DMS114 treated with DMSO at 0.1 percent for 48 hours (cell line): ENCODE measurements at regions not wholly inside any gene's neighbourhood (a gene's known extent, or its start where the extent isn't known, plus 50 kb on each side); places are given as distances from the start of the nearest gene placed in this dataset.
"Not testable (repeated sequence)": the region's sequence is repeated elsewhere in the genome, so short reads cannot be mapped to it uniquely, and the experiment has no call there.

Experiments
- DNase-seq: peaks from one replicate; lab custom pipeline; 2025; ENCODE audit not compliant: unreplicated experiment; lab: John Stamatoyannopoulos, UW

DNA sequence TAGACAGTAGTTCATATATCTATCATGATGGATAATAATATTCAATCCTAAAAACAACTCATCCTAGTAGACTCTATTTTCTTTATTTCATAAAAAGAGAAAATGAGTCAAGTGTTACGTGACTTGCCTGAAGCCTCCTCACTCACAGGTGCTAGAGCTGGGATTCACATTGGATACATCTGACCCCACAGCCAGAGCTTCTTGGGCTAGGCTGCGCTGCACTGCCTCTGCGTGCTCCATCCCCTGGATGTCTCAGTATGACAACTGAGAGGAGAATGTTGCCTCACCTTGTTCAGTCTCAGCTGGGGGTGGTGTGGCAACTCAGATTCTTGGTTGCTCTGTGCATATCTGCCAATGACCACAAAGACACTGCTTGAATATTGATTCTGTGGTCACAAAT, 286.6 kb downstream of the LIG4 start:
- no peak for DNase-seq

DNA sequence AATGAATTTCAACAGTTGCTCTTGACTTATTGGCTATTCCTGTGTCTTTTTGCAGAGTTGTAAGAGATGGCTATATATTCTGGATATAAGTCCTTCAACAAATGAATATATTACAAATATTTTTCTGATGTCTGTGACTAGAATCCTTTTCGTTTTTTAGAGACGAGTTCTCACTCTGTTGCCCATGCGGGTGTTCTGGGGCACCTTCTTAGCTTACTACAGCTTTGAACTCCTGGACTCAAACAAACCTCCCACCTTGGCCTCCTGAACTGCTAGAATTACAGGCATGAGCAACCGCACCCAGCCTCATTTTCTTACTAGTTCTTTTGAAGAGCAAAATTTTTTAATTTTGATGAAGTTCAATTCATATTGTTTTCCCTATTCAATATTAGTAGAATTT, 287.8 kb downstream of the LIG4 start:
- no peak for DNase-seq

DNA sequence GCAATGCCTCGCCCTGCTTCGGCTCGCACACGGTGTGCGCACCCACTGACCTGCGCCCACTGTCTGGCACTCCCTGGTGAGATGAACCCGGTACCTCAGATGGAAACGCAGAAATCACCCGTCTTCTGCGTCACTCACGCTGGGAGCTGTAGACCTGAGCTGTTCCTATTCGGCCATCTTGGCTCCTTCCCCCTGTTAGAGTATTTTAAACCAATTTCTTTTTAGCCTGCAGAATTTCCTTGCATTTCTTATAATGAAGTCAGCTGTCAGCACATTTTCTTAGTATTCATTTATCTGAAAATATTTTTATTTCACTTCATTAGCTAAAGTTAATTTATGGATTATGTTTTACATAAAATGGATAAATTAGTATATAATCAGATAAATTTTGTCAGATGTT, 288.8 kb downstream of the LIG4 start:
- not testable (repeated sequence) for DNase-seq

DNA sequence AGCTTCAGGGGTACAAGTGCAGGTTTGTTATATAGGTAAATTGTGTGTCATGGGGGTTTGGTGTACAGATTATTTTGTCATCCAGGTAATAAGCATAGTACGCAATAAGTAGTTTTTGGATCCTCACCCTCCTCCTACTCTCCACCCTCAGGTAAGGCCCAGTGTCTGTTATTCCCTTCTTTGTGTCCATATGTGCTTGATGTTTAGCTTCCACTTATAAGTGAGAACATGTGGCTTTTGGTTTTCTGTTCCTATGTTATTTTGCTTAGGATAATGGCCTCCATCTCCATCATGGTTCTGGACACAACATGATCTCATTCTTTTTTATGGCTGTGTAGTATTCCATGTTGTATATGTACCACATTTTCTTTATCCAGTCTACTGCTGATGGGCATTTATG, 298.4 kb downstream of the LIG4 start:
- DNase-seq: not testable (repeated sequence)

DNA sequence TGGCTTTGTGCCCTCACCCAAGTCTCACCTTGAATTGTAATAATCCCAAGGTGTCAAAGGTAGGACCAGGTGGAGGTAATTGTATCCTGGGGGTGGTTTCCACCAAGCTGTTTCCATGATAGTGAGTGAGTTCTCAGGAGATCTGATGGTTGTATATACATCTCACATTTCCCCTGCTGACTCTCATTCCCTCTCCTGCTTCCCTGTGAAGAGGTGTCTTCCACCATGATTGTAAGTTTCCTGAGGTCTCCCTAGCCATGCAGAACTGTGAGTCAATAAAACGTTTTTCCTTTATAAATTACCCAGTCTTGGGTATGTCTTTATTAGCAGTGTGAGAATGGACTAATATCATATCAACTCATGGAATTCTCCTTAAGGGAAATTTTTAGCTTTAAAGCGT, 302.6 kb downstream of the LIG4 start:
- no peak for DNase-seq

DNA sequence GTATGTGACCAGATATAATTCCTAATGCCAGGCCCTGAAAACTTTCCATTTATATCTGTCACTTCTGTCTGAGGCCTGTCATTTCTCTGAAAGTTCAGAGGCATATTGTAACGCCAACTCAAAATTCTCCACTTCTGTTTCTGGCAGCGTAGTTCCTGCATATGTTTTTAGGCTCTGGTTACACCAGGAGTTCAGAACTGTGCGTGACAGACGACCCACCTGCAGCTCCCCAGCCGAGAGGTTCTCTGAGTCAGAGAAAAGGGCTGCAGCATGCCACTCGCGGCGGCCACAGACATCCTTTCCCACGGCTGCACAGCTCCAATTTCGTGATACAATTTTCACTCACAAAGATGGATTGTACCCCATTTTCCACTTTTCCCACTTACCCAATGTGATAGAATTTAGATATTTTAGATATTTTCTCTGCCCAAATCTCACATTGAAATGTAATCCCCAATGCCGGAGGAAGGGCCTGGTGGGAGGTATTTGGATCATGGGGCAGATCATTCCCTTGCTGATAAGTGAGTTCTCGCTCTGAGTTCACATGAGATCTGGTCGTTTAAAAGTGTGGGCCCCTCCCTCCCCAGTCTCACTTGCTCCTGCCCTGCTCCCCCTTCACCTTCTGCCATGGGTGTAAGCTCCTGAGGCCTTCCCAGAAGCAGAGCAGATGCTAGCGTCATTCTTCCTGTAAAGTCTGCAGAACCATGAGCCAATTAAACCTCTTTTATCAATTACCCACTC, 308.1 kb downstream of the LIG4 start:
- no peak for DNase-seq

DNA sequence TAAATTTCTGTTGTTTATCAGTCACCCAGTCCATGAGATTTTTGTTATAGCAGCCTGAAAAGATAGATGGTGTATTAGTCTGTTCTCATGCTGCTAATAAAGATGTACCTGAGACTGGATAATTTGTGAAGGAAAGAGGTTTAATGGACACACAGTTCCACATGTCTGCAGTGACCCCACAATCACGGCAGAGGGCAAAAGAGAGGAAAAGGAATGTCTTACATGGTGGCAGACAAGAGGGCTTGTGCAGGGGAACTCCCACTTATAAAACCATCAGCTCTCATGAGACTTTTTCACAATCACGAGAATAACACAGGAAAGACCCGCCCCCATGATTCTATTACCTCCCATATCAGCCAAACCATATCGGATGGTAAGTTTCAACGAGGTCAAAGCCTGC, 309.2 kb downstream of the LIG4 start:
- DNase-seq: no peak

DNA sequence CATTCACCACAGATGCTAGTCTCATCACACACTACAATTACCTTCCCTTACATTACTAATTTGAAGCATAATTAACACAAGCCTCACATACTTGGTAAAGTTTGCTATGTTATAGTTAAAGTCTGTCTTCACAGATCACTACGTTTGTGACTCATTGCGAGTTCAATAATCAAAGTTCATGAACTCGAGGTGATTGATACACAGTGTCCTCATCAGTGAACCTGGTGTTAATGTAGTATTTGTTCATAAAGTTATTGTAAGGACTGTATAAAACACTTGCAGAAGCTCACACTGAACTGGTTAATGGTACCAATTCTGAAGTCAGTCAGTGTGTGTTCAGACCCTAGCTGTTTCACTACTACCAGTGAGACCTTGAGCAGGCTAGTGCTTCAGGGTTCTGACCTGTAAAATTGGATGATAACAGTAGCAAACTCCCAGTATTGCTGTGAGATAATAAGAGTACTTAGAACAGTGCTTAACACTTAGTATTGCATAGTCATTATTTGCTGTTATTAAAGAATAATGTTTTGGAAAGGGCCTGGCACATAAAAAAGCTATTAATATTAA, 313.3 kb downstream of the LIG4 start:
- no peak for DNase-seq

DNA sequence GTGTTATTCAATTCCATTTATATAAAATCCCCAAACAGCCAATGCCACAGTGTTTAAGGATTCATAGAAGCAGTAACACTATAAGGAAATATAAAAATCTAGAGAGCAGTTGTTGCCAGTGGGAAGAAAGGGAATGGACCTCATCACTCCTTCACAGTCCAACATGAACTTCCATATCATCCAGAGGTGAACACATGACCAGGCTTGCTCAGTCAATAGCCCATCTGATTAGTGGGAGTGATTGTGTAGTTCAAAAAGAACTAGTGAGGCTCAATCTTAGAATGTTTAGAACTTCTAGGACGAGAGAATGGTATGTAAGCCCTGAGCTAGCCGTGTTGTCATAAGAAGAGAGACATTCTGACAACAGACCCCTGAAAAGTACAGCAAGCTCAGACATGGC, 314.1 kb downstream of the LIG4 start:
- no peak for DNase-seq

DNA sequence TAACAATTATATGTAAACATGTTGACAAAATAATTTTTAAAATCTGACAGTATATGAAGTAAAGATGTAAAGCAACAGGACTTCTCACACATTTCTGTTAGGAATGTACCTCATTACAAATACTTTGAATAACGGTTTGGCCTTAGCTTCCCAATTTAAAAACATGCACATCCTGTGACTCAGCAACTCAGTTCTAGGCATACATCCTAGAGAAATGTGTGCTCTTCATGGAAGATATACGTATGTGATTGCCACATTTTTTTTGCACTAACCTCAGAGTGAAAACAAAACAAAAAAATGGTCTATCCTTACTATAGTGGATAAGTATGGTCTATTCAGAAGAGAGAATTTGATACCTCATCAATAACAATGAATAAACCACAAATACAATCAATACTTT, 314.6 kb downstream of the LIG4 start:
- no peak for DNase-seq

DNA sequence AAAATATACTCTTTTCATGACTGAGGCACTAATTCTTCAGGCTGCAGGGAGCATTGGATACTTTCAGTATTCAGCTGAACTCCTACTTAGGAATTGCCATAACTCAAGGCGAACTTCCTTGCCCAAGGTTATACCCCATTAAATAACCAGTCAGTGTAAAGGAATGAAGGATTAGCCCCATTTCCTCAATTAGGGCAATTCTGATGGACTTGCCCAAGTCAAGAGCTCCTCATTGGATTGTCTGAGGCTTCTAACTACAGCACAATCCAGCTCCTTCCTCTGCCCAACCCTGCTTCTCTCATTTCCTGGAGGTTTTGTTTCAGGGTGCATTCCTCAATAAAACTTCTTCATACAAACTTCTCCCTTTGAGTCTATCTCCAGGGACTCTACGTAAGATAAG, 329.2 kb downstream of the LIG4 start:
- DNase-seq: no peak

DNA sequence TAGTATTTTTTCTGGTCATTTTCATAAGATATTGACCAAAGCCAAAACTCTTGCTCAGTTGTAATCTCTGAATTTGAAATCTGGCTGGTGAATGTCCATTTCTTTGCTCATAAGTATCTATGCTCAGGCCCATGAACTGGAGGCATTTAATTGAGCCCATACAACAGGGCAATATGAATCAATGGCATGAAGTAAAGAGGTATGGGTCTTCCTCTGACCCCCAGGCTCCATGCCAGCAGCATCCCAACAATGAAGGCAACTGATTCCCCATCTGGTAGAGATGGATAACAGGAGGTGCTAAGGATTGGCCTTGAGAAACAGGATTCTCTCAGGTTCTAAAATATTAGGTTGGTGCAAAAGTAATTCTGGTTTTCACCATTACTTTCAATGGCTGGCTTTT, 330.8 kb downstream of the LIG4 start:
- no peak for DNase-seq

DNA sequence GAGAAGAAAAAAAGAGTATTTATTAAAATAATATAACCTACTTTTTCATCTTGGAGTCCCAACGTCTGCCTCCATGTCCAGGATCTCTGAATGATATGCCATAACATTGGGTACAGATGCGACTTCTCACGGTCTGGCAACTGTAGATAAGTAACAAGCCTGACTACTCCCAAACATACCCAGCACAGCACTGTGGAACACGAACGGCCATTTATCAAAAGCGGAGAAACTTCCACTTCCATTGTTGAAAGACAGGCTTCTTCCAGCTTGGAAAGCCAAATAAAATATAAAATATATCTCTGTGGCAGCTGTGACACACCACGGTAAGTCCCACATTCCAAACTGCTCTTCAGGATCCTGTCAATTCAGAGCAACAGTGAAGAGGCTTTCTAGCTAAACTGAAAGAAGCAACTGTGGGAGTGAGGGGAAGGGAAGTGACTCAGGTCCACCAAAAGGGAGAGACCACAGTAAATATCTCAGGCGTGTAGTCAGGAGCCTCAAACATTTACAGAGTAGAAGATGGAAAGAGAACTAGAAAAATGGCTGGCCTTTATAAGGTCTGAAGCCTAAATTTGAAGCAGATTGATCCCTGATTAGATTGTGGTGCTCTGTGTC, 331.7 kb downstream of the LIG4 start:
- no peak for DNase-seq

DNA sequence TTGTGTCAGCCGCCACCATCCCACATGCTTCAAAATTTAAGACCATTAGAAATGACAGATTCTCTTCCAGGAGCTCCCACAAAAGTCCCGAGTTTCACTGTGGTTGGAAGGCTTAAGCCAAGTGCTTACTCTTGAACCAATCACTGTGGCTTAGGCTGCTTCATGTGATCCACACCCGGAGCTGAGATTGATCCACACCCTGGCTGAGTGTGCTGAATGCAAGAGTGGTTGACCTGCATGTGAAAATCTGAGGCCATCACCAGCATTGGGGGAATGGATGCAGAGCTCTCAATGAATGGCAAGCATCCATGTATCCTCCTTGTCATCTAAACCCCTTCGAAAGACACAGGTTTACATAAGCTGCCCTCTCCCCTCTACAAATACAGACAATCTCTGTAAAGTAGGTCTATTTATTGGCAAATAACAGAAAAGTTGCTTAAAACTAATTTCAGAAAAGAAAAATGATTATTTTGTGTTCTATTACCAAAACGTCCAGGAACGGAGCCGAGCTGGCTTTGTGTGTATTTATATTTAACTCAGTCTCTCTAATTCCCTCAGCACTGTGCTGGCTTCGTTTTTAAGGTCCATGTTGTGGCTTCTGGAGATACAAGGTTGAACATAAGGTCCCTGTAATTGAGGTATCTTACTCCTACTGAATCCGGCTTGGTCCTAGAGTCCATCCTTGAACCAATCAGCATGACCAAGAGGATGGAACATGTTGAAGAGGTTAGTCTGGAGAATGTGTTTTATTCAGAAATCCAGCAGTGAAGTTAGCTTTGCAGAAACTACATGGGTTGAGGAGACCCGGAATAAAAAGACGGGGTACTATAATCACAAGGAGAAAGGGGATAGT, 332.4 kb downstream of the LIG4 start:
- DNase-seq: no peak

DNA sequence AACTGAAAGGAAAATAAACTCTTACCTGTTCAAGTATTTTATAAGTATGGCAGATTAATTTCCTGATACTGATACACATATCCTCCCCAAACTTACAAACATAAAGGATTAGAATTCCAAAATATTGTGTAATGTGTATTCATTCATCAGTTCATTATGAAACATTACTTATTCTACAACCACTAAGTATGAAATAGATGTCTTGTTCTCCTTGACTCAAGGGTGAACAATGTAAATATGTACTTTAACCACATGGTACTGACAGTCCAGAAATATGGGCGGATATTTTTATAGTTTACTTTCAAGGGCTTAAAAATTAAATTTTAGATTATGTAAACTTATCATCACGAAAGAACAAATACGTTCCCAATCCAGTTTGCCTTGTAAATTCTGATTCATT, 334.0 kb downstream of the LIG4 start:
- DNase-seq: no peak

DNA sequence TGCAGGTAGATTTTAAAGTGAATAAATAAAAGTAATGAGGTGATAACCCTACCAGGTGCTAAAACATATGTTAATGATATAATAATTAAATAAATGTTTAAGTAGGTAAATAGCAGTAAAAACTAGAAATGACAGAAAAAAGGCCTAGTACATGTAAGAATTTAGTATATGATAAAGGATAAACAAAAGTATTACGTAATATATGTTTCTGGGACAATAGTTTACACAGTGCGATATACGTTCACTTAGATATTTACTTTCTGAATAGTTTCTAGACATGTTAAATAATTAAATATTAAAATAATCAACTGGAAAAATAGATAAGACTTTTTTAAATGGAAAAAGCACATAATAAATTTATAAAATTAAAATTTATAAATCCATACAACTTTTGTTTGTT, 340.9 kb downstream of the LIG4 start:
- DNase-seq: no peak

DNA sequence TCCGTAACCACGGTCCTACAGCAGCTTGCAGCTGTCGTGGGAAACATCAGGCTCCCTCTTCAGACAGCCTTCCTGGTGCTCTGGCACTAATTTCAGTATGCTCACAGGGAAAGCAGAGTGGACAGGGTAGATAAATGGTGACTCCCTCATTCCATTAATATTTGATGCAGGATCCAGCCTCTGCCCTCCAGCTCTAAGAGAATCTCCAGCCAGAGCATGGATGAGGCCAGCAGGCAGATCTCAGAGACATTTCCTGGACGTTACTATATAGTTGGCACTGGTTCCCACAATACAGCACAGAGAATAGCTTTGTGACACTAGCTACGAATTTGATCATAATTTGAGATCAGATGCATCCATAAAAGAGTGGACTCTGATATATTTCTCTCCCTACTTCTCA, 341.4 kb downstream of the LIG4 start:
- no peak for DNase-seq

DNA sequence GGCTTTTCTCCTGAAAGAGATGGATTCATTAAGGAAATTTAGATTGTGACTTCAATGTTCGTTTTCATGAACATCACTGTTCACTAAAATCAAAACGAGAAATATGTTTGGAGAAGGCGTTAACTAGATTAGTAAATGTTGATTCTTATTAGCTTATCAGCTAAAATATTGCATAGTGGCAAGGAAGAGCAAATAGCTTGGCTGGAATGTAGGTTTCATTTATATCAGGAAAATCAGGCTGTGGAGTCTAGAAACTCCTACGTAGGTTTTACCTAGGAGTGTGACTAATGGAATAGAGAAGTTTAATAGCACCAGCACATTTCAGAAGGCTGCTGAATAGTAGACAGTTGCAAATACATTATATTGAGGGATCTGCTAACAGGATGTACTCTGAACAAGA, 344.9 kb downstream of the LIG4 start:
- no peak for DNase-seq

DNA sequence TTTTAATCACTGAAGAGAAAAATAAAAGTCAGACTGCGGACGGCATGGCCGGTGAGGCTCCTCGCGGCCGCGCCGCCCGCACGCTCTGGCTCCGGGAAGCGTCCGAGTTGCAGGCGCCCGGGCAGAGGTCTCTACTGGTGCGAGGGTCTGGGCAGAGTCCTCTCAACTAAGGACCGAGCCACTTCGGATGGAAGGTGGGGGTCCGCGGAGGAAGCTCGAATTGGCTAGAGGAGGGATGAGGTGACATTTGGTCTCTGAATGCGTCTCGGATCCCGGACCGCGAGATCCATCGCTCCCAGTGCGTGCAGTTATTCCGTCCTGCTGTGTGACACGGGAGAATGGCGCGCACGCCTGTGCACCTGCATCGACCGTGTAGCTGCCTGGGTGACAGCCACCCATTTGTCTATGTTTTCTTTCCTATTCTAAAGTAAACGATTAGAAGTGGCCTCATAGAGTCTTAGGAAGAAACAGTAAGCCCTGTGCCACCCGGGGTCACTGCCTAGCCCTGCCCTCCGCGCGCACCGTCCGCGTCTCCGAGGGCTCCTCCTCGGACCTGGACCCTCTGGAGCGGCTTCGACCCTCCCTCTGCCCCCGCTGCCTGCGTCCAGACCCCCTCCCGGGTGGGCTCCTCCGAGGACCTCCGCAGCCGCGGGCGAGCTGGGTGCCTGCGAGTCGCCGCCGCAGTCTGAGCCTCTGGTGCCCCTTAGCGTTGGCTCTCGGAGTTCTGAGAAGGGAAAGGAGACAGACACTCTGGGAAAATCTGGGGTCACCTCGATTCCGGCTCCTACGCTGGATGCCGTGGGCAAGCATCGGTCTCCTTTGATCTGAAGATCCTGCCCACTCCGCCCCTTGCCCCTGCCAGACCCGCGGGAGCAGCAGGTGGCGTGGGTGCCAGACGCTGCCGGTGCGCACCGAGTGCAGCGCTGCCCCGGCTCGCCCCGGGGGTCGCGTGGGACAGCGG, 347.4 kb downstream of the LIG4 start:
- peak; percentile 33 for DNase-seq

DNA sequence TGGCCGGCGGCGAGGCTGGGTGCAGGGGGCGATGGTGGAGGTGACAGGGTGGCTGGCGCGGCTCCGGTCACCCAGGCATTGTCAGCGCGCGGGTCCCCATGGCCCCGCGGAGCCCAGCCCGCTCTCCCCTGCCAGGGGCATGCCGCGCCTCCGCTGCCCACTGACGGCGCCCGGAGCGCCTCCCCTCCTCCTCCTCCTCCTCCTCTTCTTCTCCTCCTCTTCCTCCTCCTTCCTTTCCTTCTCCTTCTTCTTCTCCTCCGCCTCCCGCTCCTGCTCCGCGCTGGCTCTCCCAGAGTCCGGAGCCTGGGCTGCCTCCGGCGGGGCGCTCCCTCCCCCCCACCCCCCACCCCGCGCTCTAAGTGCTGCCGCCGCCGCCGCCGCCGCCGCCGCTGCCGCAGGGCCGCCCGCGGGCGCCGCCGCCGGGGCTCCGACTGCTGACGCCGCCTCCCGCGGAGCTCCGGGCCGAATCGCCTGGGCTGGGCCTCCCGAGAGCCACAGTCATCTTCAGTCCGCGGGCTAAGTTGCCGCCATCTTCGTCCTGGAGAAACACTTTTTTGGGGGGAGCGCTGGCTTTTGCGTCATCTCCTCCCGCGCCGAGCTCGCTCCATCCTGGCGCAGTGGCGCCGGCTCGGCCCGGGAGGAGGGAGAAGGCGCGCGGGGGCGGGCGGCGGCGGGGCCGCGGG, 348.3 kb downstream of the LIG4 start:
- DNase-seq: peak; percentile 21
